T-cell (primary cell): ENCODE measurements at regions not wholly inside any gene's neighbourhood (a gene's known extent, or its start where the extent isn't known, plus 50 kb on each side); places are given as distances from the start of the nearest gene placed in this dataset.

Source experiments
- ATAC-seq, 4 experiments: fragments of 200-7000 bp in 3 of 4; fragments of 150-1000 bp in 1 of 4; cut with Tn5 transposase; replicated peaks in 1 of 4; 1 replicate in 3 of 4; 2 replicates in 1 of 4; pipeline ENCODE4 v1.10.0; 2021; ENCODE audit warnings: moderate library complexity in 3 of 4, mild to moderate bottlenecking in 2 of 4, moderate number of reproducible peaks in 1 of 4
- CTCF ChIA-PET, 2 donors: fragments of 300-600 bp; sonication (Branson Sonifier 250); formaldehyde crosslinking; loops; one replicate each; lab custom pipeline; 2022; ENCODE audit warnings: antibody characterized with exemption in 2 of 2; lab: Charles Lee
- POLR2A ChIA-PET, 2 donors: fragments of 300-600 bp; sonication (Branson Sonifier 250); formaldehyde crosslinking; loops; one replicate each; lab custom pipeline; 2022; ENCODE audit warnings: antibody characterized with exemption in 2 of 2; lab: Charles Lee
- DNase-seq, 35 experiments: peaks; one replicate each; pipeline versions ENCODE4 v3.0.0 to v3.0.0-alpha.2; 2013 to 2023
- H3K27ac ChIP-seq: one replicate; pipeline ENCODE4 v1.5.1; 2013; ENCODE audit warnings: low read length
- H3K27me3 ChIP-seq, 2 experiments: replicated peaks in 1 of 2; 1 replicate in 1 of 2; 2 replicates in 1 of 2; pipeline versions ENCODE4 v1.6.1 to v1.7.0; 2013; ENCODE audit warnings: low read length in 1 of 2, mixed read lengths in 1 of 2; ENCODE audit not compliant: control insufficient read depth in 2 of 2, insufficient read depth in 2 of 2; ENCODE audit errors: extremely low read depth in 1 of 2
- H3K36me3 ChIP-seq, 2 donors: 1 replicate in 1 of 2; 2 replicates in 1 of 2; pipeline versions ENCODE4 v1.6.1 to v1.7.0; 2013; ENCODE audit warnings: low read length in 1 of 2; ENCODE audit not compliant: control insufficient read depth in 2 of 2, insufficient read depth in 1 of 2; ENCODE audit errors: extremely low read depth in 1 of 2
- H3K4me1 ChIP-seq, 2 experiments: 1 replicate in 1 of 2; 2 replicates in 1 of 2; pipeline versions ENCODE4 v1.6.1 to v1.7.0; 2013; ENCODE audit warnings: low read length in 2 of 2, mixed read lengths in 1 of 2; ENCODE audit not compliant: insufficient read depth in 2 of 2, control insufficient read depth in 1 of 2; ENCODE audit errors: extremely low read depth in 1 of 2
- H3K4me3 ChIP-seq, 2 donors: 1 replicate in 1 of 2; 2 replicates in 1 of 2; pipeline versions ENCODE4 v1.5.1 to v1.7.0; 2013; ENCODE audit warnings: mild to moderate bottlenecking in 2 of 2, low read length in 1 of 2, moderate library complexity in 1 of 2; ENCODE audit not compliant: control insufficient read depth in 1 of 2; ENCODE audit errors: extremely low read depth in 1 of 2
- H3K9me3 ChIP-seq: 2 replicates; pipeline ENCODE4 v1.7.0; 2013
- H3K27ac Mint-ChIP-seq, 2 donors: one replicate each; pipeline ENCODE4 v1.8.0; 2020 to 2021; ENCODE audit warnings: mild to moderate bottlenecking in 2 of 2, mixed read lengths in 2 of 2
- H3K27me3 Mint-ChIP-seq, 2 donors: one replicate each; pipeline ENCODE4 v1.8.0; 2021 to 2022; ENCODE audit warnings: mixed read lengths in 2 of 2
- H3K36me3 Mint-ChIP-seq: one replicate; pipeline ENCODE4 v1.8.0; 2021; ENCODE audit warnings: mixed read lengths
- H3K4me1 Mint-ChIP-seq, 3 donors: one replicate each; pipeline ENCODE4 v1.8.0; 2020 to 2022; ENCODE audit warnings: mixed read lengths in 3 of 3, mild to moderate bottlenecking in 1 of 3
- H3K4me3 Mint-ChIP-seq, 3 donors: one replicate each; pipeline ENCODE4 v1.8.0; 2020 to 2022; ENCODE audit warnings: mild to moderate bottlenecking in 3 of 3, mixed read lengths in 3 of 3, moderate library complexity in 3 of 3
- H3K9me3 Mint-ChIP-seq, 3 donors: one replicate each; pipeline ENCODE4 v1.8.0; 2020 to 2022; ENCODE audit warnings: mixed read lengths in 3 of 3
- WGBS: methylation state at CpG from one replicate; pipeline ENCODE4 v1.1.5; 2013; ENCODE audit warnings: missing lambda C conversion rate; ENCODE audit not compliant: insufficient coverage; 5-methylcytosine and 5-hydroxymethylcytosine counted together

DNA sequence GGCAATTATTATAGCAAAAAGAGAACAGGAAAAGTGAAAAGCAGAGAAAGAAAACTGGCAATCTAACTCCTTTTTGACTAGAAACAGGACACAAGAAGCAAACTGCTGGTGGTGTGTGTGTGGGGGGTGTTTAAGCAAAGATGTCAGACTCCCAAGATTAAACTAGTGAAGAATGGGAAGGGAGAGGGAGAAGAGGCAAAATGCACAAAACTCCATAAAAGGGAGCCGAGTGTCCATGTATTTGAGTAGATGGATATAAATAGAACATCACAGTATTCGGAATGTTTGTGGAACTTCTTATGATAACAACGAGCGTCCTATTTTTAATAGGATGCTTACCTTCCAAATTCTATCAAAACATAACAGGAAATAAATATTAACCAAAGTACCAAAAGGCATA is 179.8 kb upstream of the TRIB2 start:
- H3K27me3 ChIP-seq, result no peaks in the 10 kb centered on the region
- ChIA-PET CTCF (no interaction called here), POLR2A (no interaction called here)
- DNase-seq (no peak), ATAC-seq (no peak)
- Mint-ChIP-seq H3K4me3 (no peak overlapping the region), H3K27ac (no peak overlapping the region), H3K9me3 (no peaks in the 10 kb centered on the region), H3K36me3 (no peaks in the 10 kb centered on the region), H3K27me3 (no peaks in the 10 kb centered on the region), H3K4me1 (peaks cover 25 to 39% (median 26%) of the 10 kb centered on the region in 3 donors)
- H3K4me1 ChIP-seq, result peaks cover 0 to 11% of the 10 kb centered on the region in 2 experiments
- no peaks in the 10 kb centered on the region for H3K36me3 ChIP-seq
- H3K27ac ChIP-seq, result no peak overlapping the region
- no peaks in the 10 kb centered on the region for H3K9me3 ChIP-seq
- WGBS, result no CpG with 5 or more reads among the region's 4 CpGs
- no peak overlapping the region for H3K4me3 ChIP-seq

DNA sequence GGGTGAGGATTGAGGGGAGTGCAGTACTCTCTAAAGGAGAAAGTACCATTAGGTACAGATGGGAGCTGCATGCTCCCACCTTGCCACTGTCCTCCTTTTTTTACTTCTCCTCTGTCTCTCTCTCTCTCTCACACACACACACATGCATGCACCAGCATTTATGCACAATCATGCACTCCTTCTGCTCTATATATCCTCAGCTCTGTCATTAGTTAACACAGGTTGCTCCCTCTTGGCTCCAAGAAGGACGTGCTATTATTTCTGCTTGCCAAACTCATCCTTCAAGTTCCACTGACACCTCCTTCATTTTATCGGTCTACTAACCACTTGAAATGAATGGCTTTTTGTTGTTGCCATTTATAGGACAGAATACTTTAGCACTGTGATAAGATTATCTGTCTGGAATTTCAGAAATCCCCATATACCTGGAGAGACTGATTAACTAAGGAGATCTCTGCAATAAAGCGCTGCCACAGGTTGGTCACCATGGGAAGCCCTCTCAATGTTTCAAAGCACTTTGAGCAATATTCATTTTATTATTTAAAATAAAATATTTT is 178.5 kb upstream of the TRIB2 start:
- Mint-ChIP-seq H3K4me1 (peaks cover 20 to 35% (median 24%) of the 10 kb centered on the region in 3 donors), H3K4me3 (no peak overlapping the region), H3K36me3 (no peaks in the 10 kb centered on the region), H3K9me3 (no peaks in the 10 kb centered on the region), H3K27ac (no peak overlapping the region), H3K27me3 (no peaks in the 10 kb centered on the region)
- Histone ChIP-seq H3K4me1 (peaks cover 0 to 11% of the 10 kb centered on the region in 2 experiments), H3K4me3 (no peak overlapping the region), H3K36me3 (no peaks in the 10 kb centered on the region), H3K27ac (no peak overlapping the region), H3K9me3 (no peaks in the 10 kb centered on the region), H3K27me3 (no peaks in the 10 kb centered on the region)
- CTCF ChIA-PET, result no interaction called here
- WGBS, result 100% methylated on average over 1 of the region's 3 CpGs
- no peak for ATAC-seq
- DNase-seq, result no peak
- POLR2A ChIA-PET, result no interaction called here

DNA sequence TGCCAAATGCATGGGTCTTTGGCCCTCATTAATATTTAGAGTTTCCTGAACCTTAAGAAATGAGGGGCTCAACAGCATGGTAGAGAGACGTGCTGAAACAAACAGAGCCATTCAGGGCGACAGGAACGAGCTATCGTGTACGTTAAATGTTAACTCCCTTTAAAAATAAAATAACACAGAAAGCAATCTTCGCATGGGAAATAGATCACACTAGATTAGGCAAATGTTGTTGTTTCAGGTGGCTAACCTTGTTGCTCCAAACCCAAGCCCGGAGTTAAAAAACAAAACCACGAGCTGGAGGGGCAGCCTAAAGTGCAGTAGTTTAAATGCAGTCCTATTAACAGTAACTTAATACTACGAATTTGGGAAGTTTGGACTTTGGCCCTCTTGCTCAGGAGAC is 177.4 kb upstream of the TRIB2 start:
- H3K36me3 Mint-ChIP-seq, result no peaks in the 10 kb centered on the region
- ChIA-PET CTCF (no interaction called here), POLR2A (no interaction called here)

DNA sequence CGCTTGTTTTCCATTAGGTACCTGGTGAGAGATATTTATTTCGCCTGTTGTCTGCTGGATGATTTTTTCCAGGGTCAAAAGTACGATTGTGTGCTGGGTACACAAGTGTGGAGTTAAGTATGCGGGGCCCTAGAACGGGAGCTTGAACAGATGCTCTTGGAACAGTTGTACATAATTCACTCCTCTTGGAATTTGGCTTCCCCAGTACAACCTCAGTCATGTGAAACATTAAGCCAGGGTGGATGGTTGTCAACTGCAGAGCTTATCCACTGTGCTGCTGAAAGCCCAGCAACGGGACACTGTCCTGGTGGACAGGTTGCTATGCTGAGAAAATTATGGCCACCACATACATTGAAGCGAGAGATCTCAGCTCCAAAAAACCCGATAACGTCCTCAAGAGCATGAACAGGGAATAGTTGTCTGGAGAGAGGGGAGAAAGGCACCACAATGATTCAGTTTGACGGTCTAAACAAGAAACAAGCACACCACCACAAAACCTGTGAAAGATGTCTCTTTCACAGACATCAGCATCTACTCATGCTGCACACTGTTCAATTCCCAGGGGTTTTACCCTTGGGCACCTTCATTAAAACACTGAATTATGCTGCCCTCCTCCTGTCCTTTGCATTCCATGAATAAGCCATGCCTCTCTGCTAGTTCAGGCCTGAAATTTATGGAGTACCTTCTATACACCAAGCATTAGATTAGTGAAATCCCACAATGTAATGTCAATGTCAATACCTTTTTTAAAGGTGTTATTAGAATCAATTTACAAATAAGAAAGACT is 176.8 kb upstream of the TRIB2 start:
- CTCF ChIA-PET, result no interaction called here
- no peak overlapping the region for H3K4me3 ChIP-seq
- DNase-seq (no peak), ATAC-seq (no peak)
- H3K4me1 ChIP-seq, result no peaks in the 10 kb centered on the region
- no peaks in the 10 kb centered on the region for H3K9me3 ChIP-seq
- 94% methylated on average over 2 of the region's 10 CpGs for WGBS
- no peaks in the 10 kb centered on the region for H3K27me3 ChIP-seq
- Mint-ChIP-seq H3K4me3 (no peak overlapping the region), H3K4me1 (peaks cover 11 to 17% (median 13%) of the 10 kb centered on the region in 3 donors), H3K36me3 (no peaks in the 10 kb centered on the region), H3K9me3 (no peaks in the 10 kb centered on the region), H3K27me3 (no peaks in the 10 kb centered on the region), H3K27ac (no peak overlapping the region)
- no peak overlapping the region for H3K27ac ChIP-seq
- no peaks in the 10 kb centered on the region for H3K36me3 ChIP-seq
- POLR2A ChIA-PET, result no interaction called here

More for the DNA sequence above, 177.4 kb upstream of the TRIB2 start:
- Histone ChIP-seq H3K4me3 (no peak overlapping the region), H3K36me3 (no peaks in the 10 kb centered on the region), H3K27me3 (no peaks in the 10 kb centered on the region), H3K4me1 (peaks cover 0 to 1% of the 10 kb centered on the region in 2 experiments), H3K9me3 (no peaks in the 10 kb centered on the region), H3K27ac (no peak overlapping the region)
- H3K4me3 Mint-ChIP-seq, result no peak overlapping the region
- ATAC-seq (no peak), DNase-seq (no peak)
- WGBS, result 100% methylated on average over 2 of the region's 9 CpGs
- H3K27ac Mint-ChIP-seq, result no peak overlapping the region
- peaks cover 15 to 24% (median 15%) of the 10 kb centered on the region in 3 donors for H3K4me1 Mint-ChIP-seq
- H3K27me3 Mint-ChIP-seq, result no peaks in the 10 kb centered on the region
- no peaks in the 10 kb centered on the region for H3K9me3 Mint-ChIP-seq

DNA sequence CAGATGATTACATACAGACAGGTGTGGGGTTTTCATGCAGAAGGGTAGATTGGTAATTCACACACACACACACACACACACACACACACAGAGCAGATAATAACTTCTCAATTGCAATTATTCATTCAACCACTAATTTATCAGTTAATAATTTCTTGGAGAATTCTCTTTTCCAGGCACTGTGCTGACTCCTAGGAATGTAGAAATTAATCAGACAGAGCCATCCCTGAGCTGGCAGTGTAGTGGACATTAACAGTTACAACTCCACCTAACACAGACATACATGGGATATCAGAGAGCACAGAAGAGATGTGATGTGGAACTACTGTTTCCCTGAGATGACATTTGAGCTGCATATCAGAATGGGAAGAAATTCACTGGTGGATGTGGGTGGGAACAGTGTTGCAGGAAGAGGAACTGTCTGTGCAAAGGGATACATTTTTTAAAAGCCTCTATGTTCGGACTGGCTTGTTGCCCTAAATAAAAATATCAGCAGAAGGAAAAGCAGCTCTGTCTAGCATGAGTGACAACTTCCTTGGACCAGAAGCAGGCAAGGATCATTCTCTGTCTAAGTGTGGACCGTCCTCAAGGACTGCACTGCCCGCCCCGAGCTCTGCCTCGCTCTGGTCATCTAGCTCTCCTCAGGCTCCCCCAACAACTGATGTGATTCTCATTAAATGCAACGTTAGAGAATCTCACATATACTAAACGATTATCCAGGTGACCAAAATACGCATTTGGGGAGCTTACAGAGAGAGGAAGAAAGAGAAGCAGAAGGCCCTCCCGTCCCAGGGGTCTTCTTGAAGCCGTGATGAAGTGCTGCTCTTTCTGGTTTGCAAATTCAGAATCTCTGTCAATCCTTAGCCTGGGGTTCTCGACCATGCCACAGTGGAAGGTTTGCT is 173.4 kb upstream of the TRIB2 start:
- H3K4me3 ChIP-seq, result no peak overlapping the region
- no peak overlapping the region for H3K4me3 Mint-ChIP-seq
- no peak for DNase-seq
- no peaks in the 10 kb centered on the region for H3K36me3 Mint-ChIP-seq
- H3K4me1 Mint-ChIP-seq, result peaks cover 6 to 20% (median 7%) of the 10 kb centered on the region in 3 donors
- no peaks in the 10 kb centered on the region for H3K27me3 Mint-ChIP-seq
- H3K27me3 ChIP-seq, result no peaks in the 10 kb centered on the region
- H3K36me3 ChIP-seq, result no peaks in the 10 kb centered on the region
- H3K9me3 Mint-ChIP-seq, result no peaks in the 10 kb centered on the region
- H3K4me1 ChIP-seq, result no peaks in the 10 kb centered on the region
- H3K27ac Mint-ChIP-seq, result no peak overlapping the region
- POLR2A ChIA-PET, result no interaction called here
- no peaks in the 10 kb centered on the region for H3K9me3 ChIP-seq
- ATAC-seq, result no peak
- 96% methylated on average over 3 of the region's 11 CpGs for WGBS
- CTCF ChIA-PET, result interaction anchor here in 1 of 2 donors (0.5 kb wide), 1 partner anchor 759 kb away, joined by 4 read pairs; no protein-coding TSS in a partner anchor
- no peak overlapping the region for H3K27ac ChIP-seq

DNA sequence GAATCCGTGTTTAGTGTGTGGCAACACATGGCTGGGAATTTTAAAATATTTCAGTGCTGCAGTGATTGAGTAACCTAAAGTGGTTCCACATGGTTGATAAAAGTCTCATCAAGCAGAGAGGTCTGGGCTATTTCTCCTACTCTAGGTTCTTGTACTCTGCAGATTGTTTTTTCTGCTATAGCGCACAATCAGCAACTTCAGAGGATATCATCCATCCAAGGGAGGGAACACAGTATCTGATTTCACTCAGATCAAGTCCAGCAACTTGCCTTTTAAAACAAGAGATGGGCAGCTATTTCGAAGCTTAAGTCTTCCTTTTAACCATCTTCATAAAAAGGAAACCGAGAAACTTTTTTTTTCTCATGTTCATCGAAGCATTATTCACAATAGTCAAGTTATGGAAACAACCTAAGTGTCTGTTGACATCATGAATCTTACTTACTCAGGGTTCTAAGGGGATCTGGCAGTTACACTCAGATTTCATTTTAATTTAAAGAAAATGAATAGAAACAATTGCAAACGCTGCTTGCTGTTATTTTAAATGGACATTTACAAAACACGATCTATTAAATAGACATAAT is 172.7 kb upstream of the TRIB2 start:
- DNase-seq (no peak), ATAC-seq (no peak)
- ChIA-PET POLR2A (no interaction called here), CTCF (interaction anchor here in 1 of 2 donors (1.1 kb wide), 2 partner anchors 9 to 10 kb away, joined by 3 read pairs; no protein-coding TSS in a partner anchor)
- Mint-ChIP-seq H3K9me3 (no peaks in the 10 kb centered on the region), H3K27me3 (no peaks in the 10 kb centered on the region), H3K36me3 (no peaks in the 10 kb centered on the region), H3K4me1 (peaks cover 6 to 20% (median 6%) of the 10 kb centered on the region in 3 donors), H3K27ac (no peak overlapping the region), H3K4me3 (no peak overlapping the region)
- H3K4me1 ChIP-seq, result no peaks in the 10 kb centered on the region
- H3K4me3 ChIP-seq, result no peak overlapping the region
- no peaks in the 10 kb centered on the region for H3K36me3 ChIP-seq
- no peak overlapping the region for H3K27ac ChIP-seq
- no peaks in the 10 kb centered on the region for H3K9me3 ChIP-seq
- 64% methylated on average over 2 of the region's 7 CpGs for WGBS
- H3K27me3 ChIP-seq, result no peaks in the 10 kb centered on the region
